ENCODE measurements at regions not wholly inside any gene's neighbourhood (a gene's known extent, or its start where the extent isn't known, plus 50 kb on each side); places are given as distances from the start of the nearest gene placed in this dataset.

- no peak for DNase-seq
These were observed 97.8 kb downstream of the C16orf95 start for GRCh38 chr16:87219287-87219909.

GRCh38 chr16:87221633-87222032 is 95.6 kb downstream of the C16orf95 start:
- no peak for DNase-seq

- DNase-seq, result no peak
These were observed 94.9 kb downstream of the C16orf95 start for GRCh38 chr16:87222335-87222734.

GRCh38 chr16:87223656-87224248 is 93.4 kb downstream of the C16orf95 start:
- DNase-seq, result no peak

GRCh38 chr16:87226926-87227295 is 90.3 kb downstream of the C16orf95 start:
- DNase-seq, result no peak

GRCh38 chr16:87227296-87227951 is 89.8 kb downstream of the C16orf95 start:
- DNase-seq, result peak; percentile 92

GRCh38 chr16:87228363-87228762 is 88.8 kb downstream of the C16orf95 start:
- DNase-seq, result no peak

GRCh38 chr16:87229230-87230188 is 87.7 kb downstream of the C16orf95 start:
- DNase-seq, result no peak

- no peak for DNase-seq
These were observed 86.6 kb downstream of the C16orf95 start for GRCh38 chr16:87230571-87230970.

- no peak for DNase-seq
These were observed 85.9 kb downstream of the C16orf95 start for GRCh38 chr16:87231295-87231694.

- DNase-seq, result no peak
These were observed 85.3 kb downstream of the C16orf95 start for GRCh38 chr16:87231911-87232310.

- DNase-seq, result peak; percentile 55
These were observed 83.3 kb downstream of the C16orf95 start for GRCh38 chr16:87233928-87234327.

- DNase-seq, result no peak
These were observed 82.6 kb downstream of the C16orf95 start for GRCh38 chr16:87234601-87235000.

- DNase-seq, result peak; percentile 6
These were observed 81.2 kb downstream of the C16orf95 start for GRCh38 chr16:87235810-87236515.

- no peak for DNase-seq
These were observed 80.6 kb downstream of the C16orf95 start for GRCh38 chr16:87236516-87237115.

- no peak for DNase-seq
These were observed 78.9 kb downstream of the C16orf95 start for GRCh38 chr16:87238361-87238715.

- no peak for DNase-seq
These were observed 77.6 kb downstream of the C16orf95 start for GRCh38 chr16:87239545-87239944.

GRCh38 chr16:87240211-87241136 is 76.7 kb downstream of the C16orf95 start:
- peak; percentile 49 for DNase-seq

- no peak for DNase-seq
These were observed 75.9 kb downstream of the C16orf95 start for GRCh38 chr16:87241137-87241771.

- no peak for DNase-seq
These were observed 73.7 kb downstream of the C16orf95 start for GRCh38 chr16:87243478-87243877.

Data from fibroblast of skin of right biceps (primary cell).